ENCODE measurements at regions not wholly inside any gene's neighbourhood (a gene's known extent, or its start where the extent isn't known, plus 50 kb on each side); places are given as distances from the start of the nearest gene placed in this dataset.

GRCh38 chr11:119832202-119832935 lies 103.4 kb upstream of the NECTIN1 start:
- Mint-ChIP-seq H3K4me1 (no peaks in the 10 kb centered on the region), H3K9me3 (no peaks in the 10 kb centered on the region), H3K27me3 (ENCODE audit: low read depth in 2 of 2) (peaks cover 41 to 66% of the 10 kb centered on the region in 2 donors), H3K27ac (no peak overlapping the region), H3K36me3 (no peaks in the 10 kb centered on the region), H3K4me3 (no peak overlapping the region)
- 57% methylated on average over 11 of the region's 11 CpGs for WGBS (ENCODE audit: insufficient coverage)
- DNase-seq, result no peak
- H3K27ac ChIP-seq (ENCODE audit: low read length), result no peak overlapping the region
- intact Hi-C loops (cut with micrococcal nuclease), result no loop called here
- no peak overlapping the region for H3K4me3 ChIP-seq (ENCODE audit: low read length)
- TF ChIP-seq CTCF (IDR thresholded peaks at IDR 0.05), result no peak
- ATAC-seq, result no peak
- H3K4me1 ChIP-seq (ENCODE audit: control insufficient read depth, insufficient read depth, low read length), result no peaks in the 10 kb centered on the region
- H3K27me3 ChIP-seq (ENCODE audit: control insufficient read depth, insufficient read depth, low read length), result no peaks in the 10 kb centered on the region
- no peaks in the 10 kb centered on the region for H3K9me3 ChIP-seq (ENCODE audit: control insufficient read depth, insufficient read depth, low read length)
- H3K36me3 ChIP-seq (ENCODE audit: control insufficient read depth, insufficient read depth, low read length), result no peaks in the 10 kb centered on the region

GRCh38 chr11:119831011-119831410 lies 102.0 kb upstream of the NECTIN1 start:
- Histone ChIP-seq H3K27me3 (ENCODE audit: control insufficient read depth, insufficient read depth, low read length) (no peaks in the 10 kb centered on the region), H3K4me1 (ENCODE audit: control insufficient read depth, insufficient read depth, low read length) (no peaks in the 10 kb centered on the region), H3K36me3 (ENCODE audit: control insufficient read depth, insufficient read depth, low read length) (no peaks in the 10 kb centered on the region), H3K27ac (ENCODE audit: low read length) (no peak overlapping the region), H3K4me3 (ENCODE audit: low read length) (no peak overlapping the region), H3K9me3 (ENCODE audit: control insufficient read depth, insufficient read depth, low read length) (no peaks in the 10 kb centered on the region)
- no peak overlapping the region for H3K27ac Mint-ChIP-seq
- H3K27me3 Mint-ChIP-seq (ENCODE audit: low read depth in 2 of 2), result peaks cover 38 to 67% of the 10 kb centered on the region in 2 donors
- ATAC-seq, result no peak
- intact Hi-C loops (cut with micrococcal nuclease), result no loop called here
- no peaks in the 10 kb centered on the region for H3K36me3 Mint-ChIP-seq
- no peaks in the 10 kb centered on the region for H3K9me3 Mint-ChIP-seq
- H3K4me3 Mint-ChIP-seq, result no peak overlapping the region
- H3K4me1 Mint-ChIP-seq, result no peaks in the 10 kb centered on the region
- TF ChIP-seq CTCF (IDR thresholded peaks at IDR 0.05), result no peak
- DNase-seq, result no peak
- WGBS (ENCODE audit: insufficient coverage), result 78% methylated on average over 7 of the region's 7 CpGs

GRCh38 chr11:119830400-119830799 lies 101.4 kb upstream of the NECTIN1 start:
- no peaks in the 10 kb centered on the region for H3K4me1 ChIP-seq (ENCODE audit: control insufficient read depth, insufficient read depth, low read length)
- no peaks in the 10 kb centered on the region for H3K9me3 ChIP-seq (ENCODE audit: control insufficient read depth, insufficient read depth, low read length)
- intact Hi-C loops (cut with micrococcal nuclease), result no loop called here
- H3K4me3 ChIP-seq (ENCODE audit: low read length), result no peak overlapping the region
- no peaks in the 10 kb centered on the region for H3K27me3 ChIP-seq (ENCODE audit: control insufficient read depth, insufficient read depth, low read length)
- TF ChIP-seq CTCF (IDR thresholded peaks at IDR 0.05), result no peak
- WGBS (ENCODE audit: insufficient coverage), result 77% methylated on average over 6 of the region's 6 CpGs
- no peak for ATAC-seq
- H3K27ac ChIP-seq (ENCODE audit: low read length), result no peak overlapping the region
- H3K36me3 ChIP-seq (ENCODE audit: control insufficient read depth, insufficient read depth, low read length), result no peaks in the 10 kb centered on the region
- H3K27ac Mint-ChIP-seq, result no peak overlapping the region
- H3K27me3 Mint-ChIP-seq (ENCODE audit: low read depth in 2 of 2), result peaks cover 37 to 68% of the 10 kb centered on the region in 2 donors
- H3K9me3 Mint-ChIP-seq, result peaks cover 2 to 3% of the 10 kb centered on the region in 2 donors
- no peaks in the 10 kb centered on the region for H3K36me3 Mint-ChIP-seq
- H3K4me1 Mint-ChIP-seq, result no peaks in the 10 kb centered on the region
- no peak for DNase-seq
- H3K4me3 Mint-ChIP-seq, result no peak overlapping the region

GRCh38 chr11:119829402-119829801 lies 100.4 kb upstream of the NECTIN1 start:
- Histone ChIP-seq H3K36me3 (ENCODE audit: control insufficient read depth, insufficient read depth, low read length) (no peaks in the 10 kb centered on the region), H3K27ac (ENCODE audit: low read length) (no peak overlapping the region), H3K27me3 (ENCODE audit: control insufficient read depth, insufficient read depth, low read length) (no peaks in the 10 kb centered on the region), H3K9me3 (ENCODE audit: control insufficient read depth, insufficient read depth, low read length) (no peaks in the 10 kb centered on the region), H3K4me3 (ENCODE audit: low read length) (no peak overlapping the region), H3K4me1 (ENCODE audit: control insufficient read depth, insufficient read depth, low read length) (no peaks in the 10 kb centered on the region)
- ATAC-seq (no peak), DNase-seq (no peak)
- H3K4me1 Mint-ChIP-seq, result no peaks in the 10 kb centered on the region
- H3K4me3 Mint-ChIP-seq, result no peak overlapping the region
- peaks cover 2 to 3% of the 10 kb centered on the region in 2 donors for H3K9me3 Mint-ChIP-seq
- WGBS (ENCODE audit: insufficient coverage), result 91% methylated on average over 2 of the region's 3 CpGs
- TF ChIP-seq CTCF (IDR thresholded peaks at IDR 0.05), result no peak
- peaks cover 31 to 64% of the 10 kb centered on the region in 2 donors for H3K27me3 Mint-ChIP-seq (ENCODE audit: low read depth in 2 of 2)
- no peaks in the 10 kb centered on the region for H3K36me3 Mint-ChIP-seq
- no peak overlapping the region for H3K27ac Mint-ChIP-seq
- intact Hi-C loops (cut with micrococcal nuclease), result no loop called here
